ENCODE measurements at regions not wholly inside any gene's neighbourhood (a gene's known extent, or its start where the extent isn't known, plus 50 kb on each side); places are given as distances from the start of the nearest gene placed in this dataset.

DNA sequence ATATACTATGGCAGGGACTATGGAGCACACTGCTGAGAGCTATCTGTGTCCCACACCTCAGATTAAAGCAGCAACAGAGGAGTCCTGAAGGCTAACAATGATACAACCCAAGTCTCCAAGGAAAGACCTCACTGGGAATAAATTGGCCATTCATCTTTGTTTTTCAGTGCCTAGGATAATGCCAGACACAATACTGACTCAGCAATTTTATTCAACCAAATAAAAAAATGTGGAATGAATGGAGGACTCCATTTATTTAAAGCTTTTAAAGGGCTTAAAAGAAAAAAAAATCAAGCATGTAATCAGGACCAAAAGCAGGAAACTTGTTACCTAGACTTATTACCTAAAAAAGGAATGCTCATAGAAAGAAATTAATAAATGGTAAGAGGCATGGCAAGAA is 960.5 kb downstream of the PCDH17 start:
- TF ChIP-seq POLR2AphosphoS5 (IDR thresholded peaks at IDR 0.05; ENCODE audit: low read depth, low read length): no peak
- TF ChIP-seq POLR2A (IDR thresholded peaks at IDR 0.05; ENCODE audit: low read depth, low read length): no peak

All from GM12892 (cell line).